OCI-LY7 (cell line): ENCODE measurements at regions not wholly inside any gene's neighbourhood (a gene's known extent, or its start where the extent isn't known, plus 50 kb on each side); places are given as distances from the start of the nearest gene placed in this dataset.

ENCODE experiments used
- CTCF ChIP-seq: fragments of 200-600 bp; sonication (generic); conservative IDR thresholded peaks from 2 replicates; pipeline ENCODE4 v1.5.1; 2014; ENCODE audit warnings: mild to moderate bottlenecking, antibody characterized with exemption, low read length, moderate library complexity, mixed read lengths
- EZH2phosphoT487 ChIP-seq: fragments of 200-600 bp; sonication (generic); IDR thresholded peaks from 2 replicates; pipeline ENCODE4 v1.6.1; 2018; ENCODE audit warnings: low read depth, borderline replicate concordance, mild to moderate bottlenecking, mixed run types, antibody characterized with exemption, low read length, moderate library complexity, mixed read lengths

- TF ChIP-seq CTCF (no peak), EZH2phosphoT487 (no peak)
These were observed 580.2 kb downstream of the MID1IP1 start for GRCh38 chrX:39381422-39381821.
